Body of pancreas (tissue), 4 donors: ENCODE measurements at regions not wholly inside any gene's neighbourhood (a gene's known extent, or its start where the extent isn't known, plus 50 kb on each side); places are given as distances from the start of the nearest gene placed in this dataset.

Experiments
- POLR2A ChIP-seq, 3 donors: fragments of 450-650 bp; IDR thresholded peaks; one replicate each; pipeline ENCODE4 v1.6.1; 2016; ENCODE audit warnings: antibody characterized with exemption in 3 of 3, mild to moderate bottlenecking in 2 of 3
- TF ChIP-seq, protein P1 (sequence below), 7 experiments: fragments of 450-650 bp in 4 of 7; fragments of 200-600 bp in 3 of 7; sonication (generic) in 3 of 7; IDR thresholded peaks; one replicate each; pipeline ENCODE4 v1.5.1; 2016 to 2019; ENCODE audit warnings: antibody characterized with exemption in 7 of 7

DNA sequence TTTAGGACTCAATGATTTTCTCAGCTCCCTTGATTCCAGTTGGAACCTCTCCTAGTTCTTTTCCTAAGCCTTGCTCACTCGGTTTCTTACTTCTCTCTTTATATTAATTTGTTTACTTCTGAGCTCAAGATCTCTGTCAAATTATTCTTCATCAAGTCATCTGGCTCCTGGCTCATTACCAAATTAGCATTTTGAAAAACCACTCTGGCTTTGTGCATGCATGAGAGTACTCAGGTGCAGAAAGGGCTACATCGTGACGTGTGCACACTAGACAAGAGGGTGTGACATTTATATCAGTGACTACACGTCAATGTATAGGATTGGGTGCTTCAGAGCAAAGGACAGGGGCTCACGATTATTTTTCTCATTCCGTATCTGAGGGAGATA, 645.7 kb upstream of the DPP6 start:
- TF ChIP-seq, protein P1, sequence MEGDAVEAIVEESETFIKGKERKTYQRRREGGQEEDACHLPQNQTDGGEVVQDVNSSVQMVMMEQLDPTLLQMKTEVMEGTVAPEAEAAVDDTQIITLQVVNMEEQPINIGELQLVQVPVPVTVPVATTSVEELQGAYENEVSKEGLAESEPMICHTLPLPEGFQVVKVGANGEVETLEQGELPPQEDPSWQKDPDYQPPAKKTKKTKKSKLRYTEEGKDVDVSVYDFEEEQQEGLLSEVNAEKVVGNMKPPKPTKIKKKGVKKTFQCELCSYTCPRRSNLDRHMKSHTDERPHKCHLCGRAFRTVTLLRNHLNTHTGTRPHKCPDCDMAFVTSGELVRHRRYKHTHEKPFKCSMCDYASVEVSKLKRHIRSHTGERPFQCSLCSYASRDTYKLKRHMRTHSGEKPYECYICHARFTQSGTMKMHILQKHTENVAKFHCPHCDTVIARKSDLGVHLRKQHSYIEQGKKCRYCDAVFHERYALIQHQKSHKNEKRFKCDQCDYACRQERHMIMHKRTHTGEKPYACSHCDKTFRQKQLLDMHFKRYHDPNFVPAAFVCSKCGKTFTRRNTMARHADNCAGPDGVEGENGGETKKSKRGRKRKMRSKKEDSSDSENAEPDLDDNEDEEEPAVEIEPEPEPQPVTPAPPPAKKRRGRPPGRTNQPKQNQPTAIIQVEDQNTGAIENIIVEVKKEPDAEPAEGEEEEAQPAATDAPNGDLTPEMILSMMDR (IDR thresholded peaks at IDR 0.05) = no peak
- TF ChIP-seq POLR2A (IDR thresholded peaks at IDR 0.05) = no peak
